Smooth muscle cell (in vitro differentiated cells): ENCODE measurements at regions not wholly inside any gene's neighbourhood (a gene's known extent, or its start where the extent isn't known, plus 50 kb on each side); places are given as distances from the start of the nearest gene placed in this dataset.

ENCODE experiments used
- DNase-seq: peaks from one replicate; lab custom pipeline; 2025; ENCODE audit not compliant: unreplicated experiment; lab: John Stamatoyannopoulos, UW
- H2AFZ ChIP-seq: fragments of 200-600 bp; sonication (generic); 2 replicates; pipeline ENCODE4 v1.6.0; 2016; ENCODE audit warnings: antibody characterized with exemption, low read depth, mild to moderate bottlenecking
- H3F3A ChIP-seq: fragments of 200-600 bp; sonication (generic); 2 replicates; pipeline ENCODE4 v1.6.0; 2017; ENCODE audit warnings: antibody characterized with exemption, low read depth
- H3K27ac ChIP-seq: fragments of 200-600 bp; sonication (generic); 2 replicates; pipeline ENCODE4 v1.5.1; 2016; ENCODE audit warnings: low read depth, mild to moderate bottlenecking
- H3K27me3 ChIP-seq: fragments of 200-600 bp; sonication (generic); 2 replicates; pipeline ENCODE4 v1.6.1; 2016; ENCODE audit warnings: low read depth, mild to moderate bottlenecking
- H3K36me3 ChIP-seq: fragments of 200-600 bp; sonication (generic); 2 replicates; pipeline ENCODE4 v1.5.1; 2016; ENCODE audit warnings: low read depth
- H3K4me1 ChIP-seq: fragments of 200-600 bp; sonication (generic); 2 replicates; pipeline ENCODE4 v1.5.1; 2016; ENCODE audit warnings: low read depth
- H3K4me2 ChIP-seq: fragments of 200-600 bp; sonication (generic); 2 replicates; pipeline ENCODE4 v1.6.0; 2016; ENCODE audit warnings: mild to moderate bottlenecking
- H3K4me3 ChIP-seq: fragments of 200-600 bp; sonication (generic); 2 replicates; pipeline ENCODE4 v1.5.1; 2016; ENCODE audit warnings: mild to moderate bottlenecking
- H3K79me2 ChIP-seq: fragments of 200-600 bp; sonication (generic); 2 replicates; pipeline ENCODE4 v1.6.0; 2016; ENCODE audit warnings: low read depth, mild to moderate bottlenecking
- H3K9ac ChIP-seq: fragments of 200-600 bp; sonication (generic); 2 replicates; pipeline ENCODE4 v1.6.0; 2016; ENCODE audit warnings: low read depth
- H3K9me3 ChIP-seq: fragments of 200-600 bp; sonication (generic); replicated peaks from 2 replicates; pipeline ENCODE4 v1.5.1; 2016; ENCODE audit warnings: low read depth
- H4K20me1 ChIP-seq: fragments of 200-600 bp; sonication (generic); 2 replicates; pipeline ENCODE4 v1.6.0; 2016; ENCODE audit warnings: low read depth
- WGBS: methylation state at CpG from one replicate; pipeline ENCODE4 v1.1.7; 2016; ENCODE audit warnings: low lambda C conversion rate; 5-methylcytosine and 5-hydroxymethylcytosine counted together
- TF ChIP-seq, protein P1 (sequence below): fragments of 200-600 bp; sonication (generic); IDR thresholded peaks from 2 replicates; pipeline ENCODE4 v1.5.1; 2017; ENCODE audit warnings: borderline replicate concordance, mild to moderate bottlenecking, antibody characterized with exemption; ENCODE audit not compliant: insufficient read depth, poor library complexity, severe bottlenecking

DNA sequence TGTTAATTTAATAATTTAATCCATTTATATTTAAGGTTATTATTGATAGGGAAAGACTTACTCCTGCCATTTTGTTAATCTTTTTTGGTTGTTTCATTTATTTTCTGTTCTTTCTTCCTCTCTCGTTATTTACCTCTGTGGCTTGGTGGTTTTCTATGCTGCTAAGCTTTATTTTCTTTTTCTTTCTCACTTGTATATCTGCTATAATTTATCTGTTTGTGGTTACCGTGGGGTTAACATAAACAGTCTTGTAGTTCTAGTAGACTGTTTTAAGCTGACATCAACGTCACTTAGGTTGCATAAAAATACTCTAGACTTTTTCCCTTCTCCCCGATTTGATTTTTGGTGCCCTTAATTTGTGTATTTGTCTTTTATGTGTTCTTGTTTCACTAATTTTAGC lies 381.3 kb upstream of the SPTLC3 start:
- H3K9me3 ChIP-seq: no peaks in the 10 kb centered on the region
- H3K4me2 ChIP-seq: no peak overlapping the region
- H4K20me1 ChIP-seq: no peaks in the 10 kb centered on the region
- H3K4me3 ChIP-seq: no peak overlapping the region
- no peaks in the 10 kb centered on the region for H3F3A ChIP-seq
- 49% methylated on average over 4 of the region's 4 CpGs for WGBS
- no peaks in the 10 kb centered on the region for H3K79me2 ChIP-seq
- no peak overlapping the region for H3K27ac ChIP-seq
- no peak for DNase-seq
- H3K27me3 ChIP-seq: no peaks in the 10 kb centered on the region
- H3K36me3 ChIP-seq: no peaks in the 10 kb centered on the region
- H2AFZ ChIP-seq: no peak overlapping the region
- no peak overlapping the region for H3K9ac ChIP-seq
- no peaks in the 10 kb centered on the region for H3K4me1 ChIP-seq
- TF ChIP-seq, protein P1, sequence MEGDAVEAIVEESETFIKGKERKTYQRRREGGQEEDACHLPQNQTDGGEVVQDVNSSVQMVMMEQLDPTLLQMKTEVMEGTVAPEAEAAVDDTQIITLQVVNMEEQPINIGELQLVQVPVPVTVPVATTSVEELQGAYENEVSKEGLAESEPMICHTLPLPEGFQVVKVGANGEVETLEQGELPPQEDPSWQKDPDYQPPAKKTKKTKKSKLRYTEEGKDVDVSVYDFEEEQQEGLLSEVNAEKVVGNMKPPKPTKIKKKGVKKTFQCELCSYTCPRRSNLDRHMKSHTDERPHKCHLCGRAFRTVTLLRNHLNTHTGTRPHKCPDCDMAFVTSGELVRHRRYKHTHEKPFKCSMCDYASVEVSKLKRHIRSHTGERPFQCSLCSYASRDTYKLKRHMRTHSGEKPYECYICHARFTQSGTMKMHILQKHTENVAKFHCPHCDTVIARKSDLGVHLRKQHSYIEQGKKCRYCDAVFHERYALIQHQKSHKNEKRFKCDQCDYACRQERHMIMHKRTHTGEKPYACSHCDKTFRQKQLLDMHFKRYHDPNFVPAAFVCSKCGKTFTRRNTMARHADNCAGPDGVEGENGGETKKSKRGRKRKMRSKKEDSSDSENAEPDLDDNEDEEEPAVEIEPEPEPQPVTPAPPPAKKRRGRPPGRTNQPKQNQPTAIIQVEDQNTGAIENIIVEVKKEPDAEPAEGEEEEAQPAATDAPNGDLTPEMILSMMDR: no peak

DNA sequence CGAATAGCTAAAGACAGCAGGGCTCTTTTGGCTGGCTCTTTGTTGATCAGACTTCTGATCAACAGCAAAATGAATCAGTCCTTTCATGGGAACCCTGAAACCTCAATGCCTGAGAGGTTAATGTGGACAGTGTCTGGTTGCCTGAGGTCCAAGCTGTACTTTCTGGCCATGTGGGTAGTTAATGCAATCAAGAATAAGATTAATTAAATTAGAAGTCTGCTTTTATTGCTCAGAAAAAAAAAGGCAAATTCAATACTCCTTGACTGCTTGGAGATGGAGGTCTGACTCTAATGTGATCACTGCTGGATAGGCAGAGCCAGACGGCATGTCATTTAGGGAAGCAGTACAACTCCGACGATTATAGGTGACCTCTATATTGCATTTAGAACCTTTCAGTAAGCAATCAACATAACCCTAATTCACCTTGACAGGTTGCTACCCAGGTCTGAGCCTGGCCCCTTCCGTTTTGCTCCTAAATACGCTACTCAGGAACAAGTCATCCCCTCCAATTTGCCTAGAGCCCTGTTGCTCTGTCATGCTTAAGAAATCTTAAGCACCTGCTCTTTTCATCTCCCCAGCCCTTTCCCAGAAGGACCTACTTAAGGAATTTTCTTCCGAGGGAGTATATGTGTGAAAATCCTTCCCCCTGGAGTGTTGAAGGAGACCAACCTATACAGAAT lies 370.0 kb upstream of the SPTLC3 start:
- no peak overlapping the region for H3K27ac ChIP-seq
- no peaks in the 10 kb centered on the region for H4K20me1 ChIP-seq
- no peaks in the 10 kb centered on the region for H3K79me2 ChIP-seq
- H3K9ac ChIP-seq: no peak overlapping the region
- no peak for DNase-seq
- no peaks in the 10 kb centered on the region for H3K27me3 ChIP-seq
- H3K4me1 ChIP-seq: peaks cover 4% of the 10 kb centered on the region
- no peaks in the 10 kb centered on the region for H3K36me3 ChIP-seq
- H3K4me3 ChIP-seq: no peak overlapping the region
- H3K9me3 ChIP-seq: no peaks in the 10 kb centered on the region
- 58% methylated on average over 7 of the region's 7 CpGs for WGBS
- no peaks in the 10 kb centered on the region for H3F3A ChIP-seq
- H3K4me2 ChIP-seq: no peak overlapping the region
- TF ChIP-seq, protein P1: no peak
- H2AFZ ChIP-seq: no peak overlapping the region

- Histone ChIP-seq H3K9ac (no peak overlapping the region), H3K9me3 (no peaks in the 10 kb centered on the region), H3F3A (no peaks in the 10 kb centered on the region), H3K27me3 (no peaks in the 10 kb centered on the region), H3K4me3 (no peak overlapping the region), H2AFZ (no peak overlapping the region), H3K4me1 (peaks cover 4% of the 10 kb centered on the region), H3K27ac (no peak overlapping the region), H4K20me1 (no peaks in the 10 kb centered on the region), H3K79me2 (no peaks in the 10 kb centered on the region), H3K4me2 (no peak overlapping the region), H3K36me3 (no peaks in the 10 kb centered on the region)
- 84% methylated on average over 4 of the region's 4 CpGs for WGBS
- DNase-seq: no peak
- TF ChIP-seq, protein P1: no peak
Measured at GRCh38 chr20:12640251-12640650, 368.5 kb upstream of the SPTLC3 start.

- Histone ChIP-seq H3K4me2 (no peak overlapping the region), H3K4me3 (no peak overlapping the region), H2AFZ (no peak overlapping the region), H3K79me2 (no peaks in the 10 kb centered on the region), H3K9me3 (no peaks in the 10 kb centered on the region), H3F3A (no peaks in the 10 kb centered on the region), H3K9ac (no peak overlapping the region), H4K20me1 (no peaks in the 10 kb centered on the region), H3K36me3 (no peaks in the 10 kb centered on the region), H3K4me1 (peaks cover 4% of the 10 kb centered on the region), H3K27ac (no peak overlapping the region), H3K27me3 (no peaks in the 10 kb centered on the region)
- DNase-seq: no peak
- 89% methylated on average over 4 of the region's 4 CpGs for WGBS
- TF ChIP-seq, protein P1: no peak
Measured at GRCh38 chr20:12641619-12642018, 367.2 kb upstream of the SPTLC3 start.
